ENCODE measurements at regions not wholly inside any gene's neighbourhood (a gene's known extent, or its start where the extent isn't known, plus 50 kb on each side); places are given as distances from the start of the nearest gene placed in this dataset.

GRCh38 chr13:73857106-73857505, 277.1 kb downstream of the KLF12 start:
- Histone ChIP-seq H3K4me1 (ENCODE audit: control insufficient read depth, insufficient read depth, low read length) (no peaks in the 10 kb centered on the region), H2AK5ac (ENCODE audit: low read depth, low read length) (no peak overlapping the region), H2BK15ac (ENCODE audit: low read depth, low read length) (no peak overlapping the region), H3K27me3 (ENCODE audit: control insufficient read depth, insufficient read depth, low read length) (no peaks in the 10 kb centered on the region), H4K20me1 (ENCODE audit: insufficient read depth, low read length) (no peaks in the 10 kb centered on the region), H4K91ac (ENCODE audit: insufficient read depth, low read depth, low read length) (no peak overlapping the region), H3K4me2 (ENCODE audit: low read depth, low read length) (no peak overlapping the region), H3K36me3 (ENCODE audit: control insufficient read depth, insufficient read depth, low read length) (no peaks in the 10 kb centered on the region), H3K27ac (ENCODE audit: insufficient read depth, low read length) (no peak overlapping the region), H3K4me3 (ENCODE audit: insufficient read depth, low read depth, low read length) (no peak overlapping the region), H3K14ac (replicated peaks; ENCODE audit: low read depth, low read length) (no peak overlapping the region), H2BK20ac (ENCODE audit: low read depth, low read length) (no peak overlapping the region), H3K4ac (ENCODE audit: low read depth, low read length) (no peak overlapping the region), H3K23ac (ENCODE audit: low read depth, low read length) (no peak overlapping the region), H3K79me1 (ENCODE audit: low read depth in 1 of 2, low read length in 2 of 2) (peaks cover 5 to 21% of the 10 kb centered on the region in 2 experiments; a peak in 3 of 4 replicates), H4K5ac (ENCODE audit: low read depth, low read length) (no peak overlapping the region), H3K56ac (ENCODE audit: extremely low read depth, insufficient read depth, low read length) (no peak overlapping the region), H3K9me1 (ENCODE audit: insufficient read depth, low read length) (no peaks in the 10 kb centered on the region; the same call in 1 of the 2 replicates), H3K9me3 (ENCODE audit: control insufficient read depth, insufficient read depth, low read length) (no peaks in the 10 kb centered on the region), H2AK9ac (replicated peaks; ENCODE audit: low read depth, low read length, poor library complexity) (no peak overlapping the region), H3K9ac (ENCODE audit: low read depth, low read length) (no peak overlapping the region), H3K18ac (ENCODE audit: low read depth, low read length) (no peak overlapping the region), H2BK120ac (ENCODE audit: low read depth, low read length) (no peak overlapping the region), H2BK5ac (ENCODE audit: low read depth, low read length, poor library complexity, severe bottlenecking) (no peak overlapping the region), H4K8ac (ENCODE audit: low read depth in 2 of 2, low read length in 2 of 2) (no peak overlapping the region), H2AFZ (replicated peaks; ENCODE audit: low read length, poor library complexity) (no peak overlapping the region)
- CTCF ChIA-PET, result interaction anchor here (1.0 kb wide), 1 partner anchor 23 kb away, joined by 3 read pairs; no protein-coding TSS in a partner anchor
- intact Hi-C loops (cut with micrococcal nuclease), result loop anchor here (10.0 kb wide), 1 partner anchor 188 kb away; no protein-coding TSS in a partner anchor
- POLR2A ChIA-PET (ENCODE audit: unreplicated experiment), result no interaction called here
- DNase-seq (no peak), ATAC-seq (ENCODE audit: low read depth) (no peak)
- dilution Hi-C loops (cut with HindIII; ENCODE audit: low sequenced_read_pairs, unreplicated experiment), result no loop called here
- BruUV-seq (replicated peaks), result no TSS peak
- TF ChIP-seq FOS (IDR thresholded peaks at IDR 0.05; ENCODE audit: low read depth, low read length) (no peak), RCOR1 (IDR thresholded peaks at IDR 0.05; ENCODE audit: insufficient replicate concordance, low read length) (no peak), MAZ (IDR thresholded peaks at IDR 0.05; ENCODE audit: borderline replicate concordance, low read depth, low read length) (no peak), CHD1 (IDR thresholded peaks at IDR 0.05; ENCODE audit: low read depth, low read length) (no peak), POLR2A (IDR thresholded peaks at IDR 0.05; ENCODE audit: low read depth, low read length) (no peak), RFX5 (IDR thresholded peaks at IDR 0.05; ENCODE audit: low read depth, low read length) (no peak), RAD21 (IDR thresholded peaks at IDR 0.05; ENCODE audit: low read length) (no peak), NFE2L2 (IDR thresholded peaks at IDR 0.05; ENCODE audit: low read depth, low read length) (no peak), MXI1 (IDR thresholded peaks at IDR 0.05; ENCODE audit: borderline replicate concordance, low read depth, low read length) (no peak), MAFK (IDR thresholded peaks at IDR 0.05; ENCODE audit: low read depth, low read length) (no peak), ELK1 (IDR thresholded peaks at IDR 0.05; ENCODE audit: borderline replicate concordance, low read depth, low read length) (no peak), CEBPB (IDR thresholded peaks at IDR 0.05; ENCODE audit: low read depth, low read length) (no peak), BHLHE40 (IDR thresholded peaks at IDR 0.05; ENCODE audit: low read depth, low read length) (no peak), CTCF (conservative IDR thresholded peaks at IDR 0.05; ENCODE audit: low read depth, low read length) (no peak), SMC3 (IDR thresholded peaks at IDR 0.05; ENCODE audit: low read depth, low read length) (no peak)
- TF ChIP-seq, protein P1, sequence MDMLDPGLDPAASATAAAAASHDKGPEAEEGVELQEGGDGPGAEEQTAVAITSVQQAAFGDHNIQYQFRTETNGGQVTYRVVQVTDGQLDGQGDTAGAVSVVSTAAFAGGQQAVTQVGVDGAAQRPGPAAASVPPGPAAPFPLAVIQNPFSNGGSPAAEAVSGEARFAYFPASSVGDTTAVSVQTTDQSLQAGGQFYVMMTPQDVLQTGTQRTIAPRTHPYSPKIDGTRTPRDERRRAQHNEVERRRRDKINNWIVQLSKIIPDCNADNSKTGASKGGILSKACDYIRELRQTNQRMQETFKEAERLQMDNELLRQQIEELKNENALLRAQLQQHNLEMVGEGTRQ (IDR thresholded peaks at IDR 0.05; ENCODE audit: low read depth, low read length), result no peak
- in situ Hi-C loops (cut with MboI; ENCODE audit: low sequenced_read_pairs), result no loop called here
- no CpG with 5 or more reads among the region's 2 CpGs for WGBS, 2 experiments (ENCODE audit: extremely low coverage in 2 of 2, insufficient read length in 1 of 2)
